A673 (cell line): ENCODE measurements at regions not wholly inside any gene's neighbourhood (a gene's known extent, or its start where the extent isn't known, plus 50 kb on each side); places are given as distances from the start of the nearest gene placed in this dataset.

ENCODE experiments used
- CTCF ChIP-seq: fragments of 300-800, 200-600 bp; sonication (generic); conservative IDR thresholded peaks from 2 replicates; pipeline ENCODE4 v1.5.1; 2017; ENCODE audit warnings: low read depth, mild to moderate bottlenecking, antibody characterized with exemption, low read length, moderate library complexity, mixed read lengths
- EZH2 ChIP-seq: fragments of 200-600 bp; sonication (generic); IDR thresholded peaks from 2 replicates; pipeline ENCODE4 v1.6.1; 2017; ENCODE audit warnings: borderline replicate concordance, low read depth, mild to moderate bottlenecking, mixed read lengths, antibody characterized with exemption, low read length; ENCODE audit not compliant: poor library complexity, severe bottlenecking

GRCh38 chr1:95304803-95305202 lies 70.8 kb downstream of the RWDD3 start:
- TF ChIP-seq CTCF (no peak), EZH2 (no peak)
